ENCODE measurements at regions not wholly inside any gene's neighbourhood (a gene's known extent, or its start where the extent isn't known, plus 50 kb on each side); places are given as distances from the start of the nearest gene placed in this dataset.

DNA sequence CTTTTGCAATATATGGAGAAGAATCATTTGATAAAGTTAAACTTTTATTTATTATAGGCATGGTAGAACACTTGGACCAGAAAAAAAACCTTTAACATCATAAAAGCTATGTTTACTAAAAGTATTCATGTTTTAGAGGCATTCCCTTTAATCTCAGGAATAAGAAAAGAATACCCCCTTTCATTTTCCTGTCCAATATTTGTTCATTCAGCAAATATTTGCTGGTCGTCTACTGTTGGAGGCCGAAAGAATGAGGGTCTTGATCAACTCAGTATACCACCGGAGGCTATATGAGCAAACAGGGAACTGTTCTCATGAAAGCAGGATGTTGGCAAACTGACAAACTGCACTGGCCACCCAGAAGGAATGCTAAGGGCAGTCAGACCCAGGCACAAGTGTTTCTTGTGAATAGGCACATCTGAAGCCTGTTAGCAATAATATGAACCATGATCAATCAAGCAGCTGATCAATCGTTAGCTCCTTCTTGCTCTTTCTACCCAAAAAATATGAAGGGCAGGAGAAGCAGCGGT is 480.8 kb upstream of the FAT1 start:
- DNase-seq (ENCODE audit: low spot score) = no peak
- in situ Hi-C loops (cut with MboI; ENCODE audit: low pct_unique_long_range_greater_than_20kb, low sequenced_read_pairs, unreplicated experiment) = no loop called here
- TF ChIP-seq, protein P1, sequence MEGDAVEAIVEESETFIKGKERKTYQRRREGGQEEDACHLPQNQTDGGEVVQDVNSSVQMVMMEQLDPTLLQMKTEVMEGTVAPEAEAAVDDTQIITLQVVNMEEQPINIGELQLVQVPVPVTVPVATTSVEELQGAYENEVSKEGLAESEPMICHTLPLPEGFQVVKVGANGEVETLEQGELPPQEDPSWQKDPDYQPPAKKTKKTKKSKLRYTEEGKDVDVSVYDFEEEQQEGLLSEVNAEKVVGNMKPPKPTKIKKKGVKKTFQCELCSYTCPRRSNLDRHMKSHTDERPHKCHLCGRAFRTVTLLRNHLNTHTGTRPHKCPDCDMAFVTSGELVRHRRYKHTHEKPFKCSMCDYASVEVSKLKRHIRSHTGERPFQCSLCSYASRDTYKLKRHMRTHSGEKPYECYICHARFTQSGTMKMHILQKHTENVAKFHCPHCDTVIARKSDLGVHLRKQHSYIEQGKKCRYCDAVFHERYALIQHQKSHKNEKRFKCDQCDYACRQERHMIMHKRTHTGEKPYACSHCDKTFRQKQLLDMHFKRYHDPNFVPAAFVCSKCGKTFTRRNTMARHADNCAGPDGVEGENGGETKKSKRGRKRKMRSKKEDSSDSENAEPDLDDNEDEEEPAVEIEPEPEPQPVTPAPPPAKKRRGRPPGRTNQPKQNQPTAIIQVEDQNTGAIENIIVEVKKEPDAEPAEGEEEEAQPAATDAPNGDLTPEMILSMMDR (IDR thresholded peaks at IDR 0.05; ENCODE audit: extremely low read depth, insufficient read depth, missing control alignments) = no peak

DNA sequence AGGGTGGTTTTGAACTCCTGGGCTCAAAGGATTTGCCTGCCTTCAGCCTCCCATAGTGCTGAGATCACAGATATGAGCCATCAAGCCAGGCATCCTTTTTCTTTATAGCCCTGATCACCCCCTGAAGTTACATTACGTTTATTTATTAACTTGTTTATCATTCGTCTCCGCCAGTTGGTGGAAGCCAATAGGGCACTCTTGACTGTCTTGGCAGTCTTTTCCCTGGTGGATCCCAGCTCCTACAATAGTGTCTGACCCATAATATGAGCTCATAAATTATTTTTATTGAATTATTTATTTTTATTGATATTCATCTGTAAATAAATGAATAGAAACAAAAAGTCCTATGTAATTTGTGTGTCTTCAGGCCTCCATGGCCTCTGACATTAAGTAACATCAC is 484.3 kb upstream of the FAT1 start:
- TF ChIP-seq, protein P1 (IDR thresholded peaks at IDR 0.05; ENCODE audit: extremely low read depth, insufficient read depth, missing control alignments) = no peak
- in situ Hi-C loops (cut with MboI; ENCODE audit: low pct_unique_long_range_greater_than_20kb, low sequenced_read_pairs, unreplicated experiment) = no loop called here
- no peak for DNase-seq (ENCODE audit: low spot score)

DNA sequence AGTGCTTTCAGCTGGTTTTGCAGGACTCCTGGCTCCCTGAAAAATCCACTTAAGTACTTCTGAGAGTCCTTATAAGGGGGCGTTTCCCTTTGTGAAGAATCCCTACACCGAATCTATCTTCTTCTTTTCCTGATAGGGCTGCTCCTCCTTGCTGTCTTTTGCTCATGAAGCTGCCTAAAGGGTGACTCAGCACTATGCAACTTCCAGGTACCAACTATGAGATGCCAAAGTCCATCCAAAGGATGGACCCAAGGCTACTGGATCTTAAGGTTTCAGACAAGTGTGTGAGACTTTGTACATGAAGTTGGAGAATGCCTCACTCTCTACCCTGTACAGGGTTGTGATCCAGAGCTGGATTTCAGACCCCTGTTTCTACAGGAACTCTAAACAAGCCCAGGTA is 485.0 kb upstream of the FAT1 start:
- DNase-seq (ENCODE audit: low spot score) = no peak
- TF ChIP-seq, protein P1 (IDR thresholded peaks at IDR 0.05; ENCODE audit: extremely low read depth, insufficient read depth, missing control alignments) = no peak
- in situ Hi-C loops (cut with MboI; ENCODE audit: low pct_unique_long_range_greater_than_20kb, low sequenced_read_pairs, unreplicated experiment) = no loop called here

DNA sequence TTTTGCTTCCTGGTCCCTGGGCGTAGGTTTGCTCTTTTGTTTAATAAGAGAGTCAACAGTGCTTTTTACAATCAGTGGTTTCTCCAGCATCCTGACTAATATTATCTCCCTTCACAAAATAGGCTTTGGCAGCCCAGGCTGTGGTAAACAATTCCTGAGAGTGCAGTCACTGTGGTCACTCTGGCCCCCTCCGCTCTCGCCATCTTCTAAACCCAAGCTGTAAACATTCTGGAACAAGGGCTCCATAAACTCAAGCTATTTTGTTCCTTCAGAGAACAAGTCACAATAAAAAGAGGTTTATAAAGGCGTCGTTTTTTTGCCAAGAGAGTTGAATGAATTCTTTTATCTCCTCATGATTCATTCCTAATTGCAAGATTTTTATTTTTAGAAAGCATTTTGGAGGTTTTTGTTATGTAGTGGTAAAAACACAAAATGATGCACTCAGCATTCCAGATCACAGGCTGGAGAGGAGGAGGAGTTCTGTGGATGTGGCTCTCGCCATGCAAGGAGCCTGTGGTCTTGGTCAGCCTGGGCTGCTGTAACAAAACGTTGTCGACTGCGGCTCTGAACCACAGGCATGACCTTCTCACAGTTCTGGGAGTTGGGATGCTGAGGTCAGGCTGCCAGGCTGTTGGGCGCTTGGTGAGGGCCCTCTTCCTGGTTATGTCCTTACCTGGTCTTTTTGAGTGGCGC is 486.4 kb upstream of the FAT1 start:
- DNase-seq (ENCODE audit: low spot score) = no peak
- TF ChIP-seq, protein P1 (IDR thresholded peaks at IDR 0.05; ENCODE audit: extremely low read depth, insufficient read depth, missing control alignments) = no peak

DNA sequence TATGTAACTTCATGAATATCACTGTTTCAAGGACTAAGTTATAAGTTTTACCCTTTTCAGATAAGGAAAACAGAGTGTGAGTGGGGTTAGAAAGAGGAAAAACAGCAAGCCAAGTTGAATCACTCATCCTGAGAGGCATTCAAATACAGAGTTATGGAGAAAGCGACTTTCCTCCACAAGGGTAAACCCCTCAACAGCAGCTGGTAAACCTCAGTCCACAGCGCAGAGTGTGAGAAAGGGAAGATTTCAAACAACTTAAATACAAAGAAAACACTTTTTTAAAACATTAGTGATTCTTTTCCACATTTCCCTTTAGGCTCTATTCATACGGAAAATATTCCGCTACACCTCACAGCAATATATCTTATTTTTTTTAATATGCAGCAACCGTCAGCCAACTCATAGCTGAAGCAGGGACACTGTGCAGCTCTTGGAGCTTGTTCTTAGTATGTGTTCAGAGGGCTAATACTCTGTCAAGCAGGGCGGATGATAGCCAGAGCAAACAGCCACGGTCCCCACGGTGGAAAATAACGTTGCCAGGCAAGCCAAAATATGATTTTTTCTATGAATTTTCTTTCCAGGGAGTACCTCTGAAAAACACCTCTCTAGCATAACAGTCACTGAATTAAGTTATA is 488.9 kb upstream of the FAT1 start:
- TF ChIP-seq, protein P1 (IDR thresholded peaks at IDR 0.05; ENCODE audit: extremely low read depth, insufficient read depth, missing control alignments) = no peak
- no peak for DNase-seq (ENCODE audit: low spot score)
- in situ Hi-C loops (cut with MboI; ENCODE audit: low pct_unique_long_range_greater_than_20kb, low sequenced_read_pairs, unreplicated experiment) = no loop called here

More for the DNA sequence above, 486.4 kb upstream of the FAT1 start:
- in situ Hi-C loops (cut with MboI; ENCODE audit: low pct_unique_long_range_greater_than_20kb, low sequenced_read_pairs, unreplicated experiment) = no loop called here

DNA sequence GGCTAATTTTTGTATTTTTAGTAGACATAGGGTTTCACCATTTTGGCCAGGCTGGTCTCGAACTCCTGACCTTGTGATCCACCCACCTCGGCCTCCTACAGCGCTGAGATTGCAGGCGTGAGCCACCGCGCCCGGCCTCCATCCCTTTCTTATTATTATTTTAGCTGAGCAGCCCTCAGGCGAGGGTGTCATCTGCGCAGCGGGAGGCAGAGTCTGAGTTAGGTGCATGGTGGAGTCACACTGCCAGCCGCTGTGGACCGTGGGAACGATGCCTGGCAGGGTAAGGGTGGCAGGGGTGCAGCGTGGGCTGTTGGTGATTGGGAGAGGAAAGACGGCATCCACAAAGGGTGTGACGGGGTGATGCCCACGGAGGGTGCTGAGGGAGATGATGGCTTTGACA is 491.8 kb upstream of the FAT1 start:
- TF ChIP-seq, protein P1 (IDR thresholded peaks at IDR 0.05; ENCODE audit: extremely low read depth, insufficient read depth, missing control alignments) = no peak
- in situ Hi-C loops (cut with MboI; ENCODE audit: low pct_unique_long_range_greater_than_20kb, low sequenced_read_pairs, unreplicated experiment) = no loop called here
- no peak for DNase-seq (ENCODE audit: low spot score)

All from GM13977 (cell line).